Neural crest cell (in vitro differentiated cells): ENCODE measurements at regions not wholly inside any gene's neighbourhood (a gene's known extent, or its start where the extent isn't known, plus 50 kb on each side); places are given as distances from the start of the nearest gene placed in this dataset.

Experiments used
- DNase-seq: peaks from one replicate; pipeline ENCODE4 v3.0.0; 2021; ENCODE audit warnings: low read depth, mixed read lengths, low spot score
- H3K27ac Mint-ChIP-seq: one replicate; pipeline ENCODE4 v1.8.0; 2021; ENCODE audit warnings: mild to moderate bottlenecking, mixed read lengths; ENCODE audit not compliant: unreplicated experiment
- H3K27me3 Mint-ChIP-seq: 2 replicates; pipeline ENCODE4 v1.8.0; 2021; ENCODE audit warnings: low read depth, mild to moderate bottlenecking, mixed read lengths
- H3K36me3 Mint-ChIP-seq: 2 replicates; pipeline ENCODE4 v1.8.0; 2021; ENCODE audit warnings: low read depth, mild to moderate bottlenecking, mixed read lengths
- H3K4me1 Mint-ChIP-seq: 2 replicates; pipeline ENCODE4 v1.8.0; 2021; ENCODE audit warnings: mixed read lengths
- H3K4me3 Mint-ChIP-seq: one replicate; pipeline ENCODE4 v1.8.0; 2021; ENCODE audit warnings: mild to moderate bottlenecking, mixed read lengths
- H3K9me3 Mint-ChIP-seq: 2 replicates; pipeline ENCODE4 v1.8.0; 2021; ENCODE audit warnings: mixed read lengths
- TF ChIP-seq, protein P1 (sequence below): fragments of 200-600 bp; sonication (generic); conservative IDR thresholded peaks from 2 replicates; pipeline ENCODE4 v1.5.0; 2021; ENCODE audit warnings: antibody characterized with exemption, mild to moderate bottlenecking

DNA sequence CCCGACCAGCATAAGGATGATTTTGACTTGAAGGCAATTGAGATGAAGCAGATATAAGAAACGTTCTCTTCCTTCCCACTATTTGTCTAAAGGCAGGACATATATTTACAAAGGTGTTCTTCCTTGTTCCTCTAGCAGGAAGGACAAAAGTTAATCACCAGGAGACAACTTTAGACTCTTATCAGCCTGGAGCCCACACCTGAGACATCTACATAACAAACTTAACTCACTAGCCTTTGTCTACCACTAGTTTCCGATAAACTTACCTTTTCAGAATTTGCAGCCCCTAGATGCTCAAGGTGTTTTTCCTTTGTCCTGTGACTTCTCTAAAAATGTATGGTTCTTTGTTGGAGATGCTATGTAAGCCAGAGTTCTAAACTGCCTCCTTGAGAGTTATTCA is 1047.8 kb upstream of the NXPH2 start:
- TF ChIP-seq, protein P1, sequence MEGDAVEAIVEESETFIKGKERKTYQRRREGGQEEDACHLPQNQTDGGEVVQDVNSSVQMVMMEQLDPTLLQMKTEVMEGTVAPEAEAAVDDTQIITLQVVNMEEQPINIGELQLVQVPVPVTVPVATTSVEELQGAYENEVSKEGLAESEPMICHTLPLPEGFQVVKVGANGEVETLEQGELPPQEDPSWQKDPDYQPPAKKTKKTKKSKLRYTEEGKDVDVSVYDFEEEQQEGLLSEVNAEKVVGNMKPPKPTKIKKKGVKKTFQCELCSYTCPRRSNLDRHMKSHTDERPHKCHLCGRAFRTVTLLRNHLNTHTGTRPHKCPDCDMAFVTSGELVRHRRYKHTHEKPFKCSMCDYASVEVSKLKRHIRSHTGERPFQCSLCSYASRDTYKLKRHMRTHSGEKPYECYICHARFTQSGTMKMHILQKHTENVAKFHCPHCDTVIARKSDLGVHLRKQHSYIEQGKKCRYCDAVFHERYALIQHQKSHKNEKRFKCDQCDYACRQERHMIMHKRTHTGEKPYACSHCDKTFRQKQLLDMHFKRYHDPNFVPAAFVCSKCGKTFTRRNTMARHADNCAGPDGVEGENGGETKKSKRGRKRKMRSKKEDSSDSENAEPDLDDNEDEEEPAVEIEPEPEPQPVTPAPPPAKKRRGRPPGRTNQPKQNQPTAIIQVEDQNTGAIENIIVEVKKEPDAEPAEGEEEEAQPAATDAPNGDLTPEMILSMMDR = no peak
- DNase-seq = no peak
- H3K4me3 Mint-ChIP-seq = no peak overlapping the region
- H3K27me3 Mint-ChIP-seq = no peaks in the 10 kb centered on the region
- no peaks in the 10 kb centered on the region for H3K36me3 Mint-ChIP-seq
- no peaks in the 10 kb centered on the region for H3K9me3 Mint-ChIP-seq
- H3K4me1 Mint-ChIP-seq = no peaks in the 10 kb centered on the region
- H3K27ac Mint-ChIP-seq = no peak overlapping the region

DNA sequence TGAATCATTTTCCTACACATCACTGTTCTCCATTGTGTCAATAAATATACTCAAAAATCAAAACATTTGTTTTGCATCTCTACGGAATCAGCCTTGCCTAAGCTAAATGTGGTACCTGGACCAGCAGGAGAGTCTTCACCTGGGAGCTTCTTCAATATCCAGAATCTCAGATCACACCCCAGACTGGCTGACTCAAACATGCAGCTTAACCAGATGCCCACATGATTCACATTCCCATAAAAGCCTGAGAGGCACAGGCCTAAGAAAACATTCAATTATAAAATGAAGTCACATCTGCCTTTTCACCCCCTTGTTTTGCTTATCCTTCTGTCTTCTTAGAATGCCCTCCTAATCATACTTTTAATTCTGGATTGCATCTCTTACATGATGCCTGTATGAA is 1045.5 kb upstream of the NXPH2 start:
- Mint-ChIP-seq H3K4me1 (no peaks in the 10 kb centered on the region), H3K36me3 (no peaks in the 10 kb centered on the region), H3K27me3 (no peaks in the 10 kb centered on the region), H3K4me3 (no peak overlapping the region), H3K27ac (no peak overlapping the region), H3K9me3 (peaks cover 7% of the 10 kb centered on the region)
- no peak for DNase-seq
- TF ChIP-seq, protein P1 = no peak

DNA sequence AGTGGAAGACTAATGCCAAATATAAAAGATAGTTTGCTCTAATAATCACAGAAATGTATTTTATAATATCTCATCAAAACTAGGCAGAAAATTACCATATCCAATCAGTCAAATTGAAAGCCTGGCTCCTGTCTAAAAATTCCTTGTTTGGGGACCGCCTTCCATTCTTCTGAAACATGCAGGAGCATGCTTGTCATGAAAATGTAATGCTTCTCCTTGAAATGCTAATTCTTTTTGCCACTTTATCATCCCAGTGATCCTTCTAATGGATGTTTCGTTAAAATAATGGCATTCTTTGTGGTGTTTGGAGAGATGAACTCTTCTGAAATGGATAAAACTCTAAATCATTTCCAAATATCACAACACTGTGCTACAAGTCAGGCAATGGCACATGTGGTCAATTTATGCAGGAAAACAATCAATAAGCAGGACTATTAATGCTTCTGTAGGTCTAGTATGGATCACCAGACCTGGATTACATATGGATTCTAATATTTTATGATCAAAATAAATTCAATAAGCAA is 1039.1 kb upstream of the NXPH2 start:
- TF ChIP-seq, protein P1 = no peak
- Mint-ChIP-seq H3K36me3 (no peaks in the 10 kb centered on the region), H3K27me3 (no peaks in the 10 kb centered on the region), H3K4me3 (no peak overlapping the region), H3K27ac (no peak overlapping the region), H3K4me1 (peaks cover 18% of the 10 kb centered on the region), H3K9me3 (peaks cover 10% of the 10 kb centered on the region)
- no peak for DNase-seq

DNA sequence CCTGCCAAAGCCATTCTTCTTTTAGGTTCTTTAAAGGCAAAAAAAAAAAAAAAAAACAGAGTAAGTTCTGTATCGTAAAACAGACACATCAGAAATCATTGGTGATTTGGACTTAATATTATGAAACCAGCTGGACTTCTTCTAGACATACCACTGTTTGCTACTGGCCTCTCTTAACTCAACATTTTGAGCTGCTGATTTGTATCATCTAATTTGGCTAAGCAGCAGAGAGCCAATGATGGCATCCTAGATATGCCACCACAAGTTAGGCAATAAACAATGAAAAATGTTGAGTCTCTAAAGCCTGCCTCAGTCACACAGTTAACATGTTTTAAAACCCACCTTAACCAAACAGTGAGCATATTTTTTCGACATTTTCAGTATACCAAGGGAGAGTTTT is 1034.3 kb upstream of the NXPH2 start:
- TF ChIP-seq, protein P1 = no peak
- no peaks in the 10 kb centered on the region for H3K27me3 Mint-ChIP-seq
- H3K27ac Mint-ChIP-seq = no peak overlapping the region
- peaks cover 2% of the 10 kb centered on the region for H3K9me3 Mint-ChIP-seq
- no peaks in the 10 kb centered on the region for H3K36me3 Mint-ChIP-seq
- peaks cover 35% of the 10 kb centered on the region for H3K4me1 Mint-ChIP-seq
- no peak overlapping the region for H3K4me3 Mint-ChIP-seq
- no peak for DNase-seq

DNA sequence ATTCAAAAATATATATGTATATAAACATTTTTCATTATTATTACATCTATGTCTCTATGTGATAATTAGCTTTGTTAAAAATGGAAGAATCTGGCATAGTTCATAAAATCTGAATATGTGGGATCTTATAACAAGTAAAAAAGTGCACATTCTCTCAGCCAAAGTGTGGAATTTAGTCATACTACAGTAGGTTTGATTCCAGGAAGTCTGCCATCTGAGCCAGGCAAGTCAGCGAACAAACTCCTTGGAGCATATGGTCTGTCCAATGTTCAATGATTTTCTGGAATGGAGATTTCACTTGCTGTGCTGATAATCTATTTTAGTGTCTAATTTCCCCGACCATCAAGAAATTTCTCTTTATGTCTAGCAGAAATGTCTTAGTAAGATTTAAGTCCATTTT is 1033.2 kb upstream of the NXPH2 start:
- DNase-seq = no peak
- TF ChIP-seq, protein P1 = no peak
- H3K4me1 Mint-ChIP-seq = peaks cover 35% of the 10 kb centered on the region
- no peaks in the 10 kb centered on the region for H3K27me3 Mint-ChIP-seq
- no peak overlapping the region for H3K4me3 Mint-ChIP-seq
- no peaks in the 10 kb centered on the region for H3K36me3 Mint-ChIP-seq
- H3K27ac Mint-ChIP-seq = no peak overlapping the region
- no peaks in the 10 kb centered on the region for H3K9me3 Mint-ChIP-seq

DNA sequence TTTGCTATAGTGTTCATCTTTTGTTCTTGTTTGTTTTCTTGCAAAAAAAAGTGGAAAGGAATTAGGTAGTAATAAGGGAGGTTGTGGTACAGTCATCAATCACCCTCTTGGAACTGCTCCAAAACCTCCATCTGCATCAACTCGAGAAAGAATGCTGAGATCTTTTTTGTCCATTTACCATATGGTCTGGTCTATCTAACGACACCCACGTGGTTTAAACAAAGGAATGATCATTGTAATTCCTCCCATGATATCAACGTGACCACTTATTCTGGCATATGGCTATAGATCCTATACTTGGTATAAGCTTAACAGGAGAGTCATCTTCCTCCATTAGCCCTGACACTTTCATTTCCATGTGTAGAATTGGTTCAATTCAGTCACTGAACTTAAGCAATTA is 1025.3 kb upstream of the NXPH2 start:
- H3K27ac Mint-ChIP-seq = no peak overlapping the region
- no peaks in the 10 kb centered on the region for H3K36me3 Mint-ChIP-seq
- H3K9me3 Mint-ChIP-seq = peaks cover 4% of the 10 kb centered on the region
- H3K4me1 Mint-ChIP-seq = peaks cover 9% of the 10 kb centered on the region
- TF ChIP-seq, protein P1 = no peak
- no peak overlapping the region for H3K4me3 Mint-ChIP-seq
- no peak for DNase-seq
- H3K27me3 Mint-ChIP-seq = no peaks in the 10 kb centered on the region
